BLaER1 (cell line): ENCODE measurements at regions not wholly inside any gene's neighbourhood (a gene's known extent, or its start where the extent isn't known, plus 50 kb on each side); places are given as distances from the start of the nearest gene placed in this dataset.

Experiments
- H3K27ac ChIP-seq: shearing (Covaris generic); formaldehyde crosslinking; 2 replicates; pipeline ENCODE4 v1.8.1; 2022
- H3K27me3 ChIP-seq: shearing (Covaris generic); formaldehyde crosslinking; 2 replicates; pipeline ENCODE4 v1.8.1; 2022
- H3K36me3 ChIP-seq: shearing (Covaris generic); formaldehyde crosslinking; 2 replicates; pipeline ENCODE4 v1.8.1; 2022
- H3K4me1 ChIP-seq: shearing (Covaris generic); formaldehyde crosslinking; 2 replicates; pipeline ENCODE4 v1.8.1; 2022
- H3K4me2 ChIP-seq: shearing (Covaris generic); formaldehyde crosslinking; 2 replicates; pipeline ENCODE4 v1.8.1; 2022
- H3K4me3 ChIP-seq: shearing (Covaris generic); formaldehyde crosslinking; 2 replicates; pipeline ENCODE4 v1.8.1; 2022
- H3K9ac ChIP-seq: shearing (Covaris generic); formaldehyde crosslinking; 2 replicates; pipeline ENCODE4 v1.8.1; 2022
- H3K9me3 ChIP-seq: shearing (Covaris generic); formaldehyde crosslinking; 2 replicates; pipeline ENCODE4 v1.8.1; 2022
- H4K20me1 ChIP-seq: shearing (Covaris generic); formaldehyde crosslinking; 2 replicates; pipeline ENCODE4 v1.8.1; 2022
- Cebpa-rat ChIP-seq: shearing (Covaris generic); IDR thresholded peaks from 2 replicates; pipeline ENCODE4 v1.8.1; 2022

DNA sequence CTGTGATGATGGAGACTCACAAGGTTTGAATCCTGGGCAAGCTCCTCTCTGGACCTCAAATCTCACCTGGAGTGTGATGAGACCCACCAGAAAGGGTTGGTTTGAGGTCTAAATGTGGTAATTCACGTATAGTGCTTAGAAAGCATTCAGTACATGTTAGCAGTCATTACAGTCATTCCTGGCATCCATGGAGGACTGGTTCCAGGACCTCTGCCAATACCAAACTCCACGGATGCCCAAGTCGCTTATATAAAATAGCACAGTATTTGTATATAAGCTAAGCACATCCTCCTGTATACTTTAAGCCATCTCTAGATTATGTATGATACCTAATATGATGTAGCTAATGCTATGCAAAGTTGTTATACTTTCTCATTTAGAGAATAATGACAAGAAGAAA is 67.6 kb upstream of the CYP2D6 start:
- peaks cover 9% of the 10 kb centered on the region; the same call in 1 of the 2 replicates for H3K9me3 ChIP-seq

DNA sequence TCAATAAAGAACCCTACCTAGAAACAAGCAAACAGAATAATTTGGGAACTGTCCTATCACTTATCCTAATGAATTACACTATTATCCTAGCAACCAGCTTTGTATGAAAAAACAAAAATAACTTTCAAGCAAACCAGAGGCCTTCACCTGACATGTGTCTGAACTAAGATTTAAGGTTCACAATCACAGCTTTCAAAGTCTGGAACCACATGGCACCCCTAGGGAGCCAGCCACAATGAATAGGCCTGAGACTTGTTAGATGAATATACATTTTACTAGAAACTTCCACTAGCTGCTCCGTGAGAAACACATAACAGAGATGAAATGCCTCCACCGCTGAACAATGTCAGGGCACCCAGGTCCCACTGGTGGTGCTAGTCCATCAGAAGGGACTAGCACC is 65.8 kb upstream of the CYP2D6 start:
- peaks cover 46% of the 10 kb centered on the region for H3K4me1 ChIP-seq
- H3K27me3 ChIP-seq, result no peaks in the 10 kb centered on the region
- no peak overlapping the region; the same call in 1 of the 2 replicates for H3K4me2 ChIP-seq
- no peak overlapping the region for H3K27ac ChIP-seq
- H3K4me3 ChIP-seq, result no peak overlapping the region
- H3K9ac ChIP-seq, result no peak overlapping the region
- peaks cover 2% of the 10 kb centered on the region; the same call in 1 of the 2 replicates for H3K9me3 ChIP-seq
- peaks cover 99% of the 10 kb centered on the region for H4K20me1 ChIP-seq
- TF ChIP-seq Cebpa-rat, result no peak
- H3K36me3 ChIP-seq, result peaks cover 45% of the 10 kb centered on the region

More for the DNA sequence above, 67.6 kb upstream of the CYP2D6 start:
- H3K4me1 ChIP-seq, result peaks cover 48% of the 10 kb centered on the region
- H3K4me3 ChIP-seq, result no peak overlapping the region
- no peak overlapping the region for H3K4me2 ChIP-seq
- no peak for TF ChIP-seq Cebpa-rat
- H3K36me3 ChIP-seq, result peaks cover 51% of the 10 kb centered on the region
- H3K9ac ChIP-seq, result no peak overlapping the region
- no peak overlapping the region for H3K27ac ChIP-seq
- peaks cover 99% of the 10 kb centered on the region for H4K20me1 ChIP-seq
- no peaks in the 10 kb centered on the region for H3K27me3 ChIP-seq

GRCh38 chr22:42194953-42195352 is 64.3 kb upstream of the CYP2D6 start:
- peaks cover 100% of the 10 kb centered on the region for H4K20me1 ChIP-seq
- H3K4me1 ChIP-seq, result peaks cover 46% of the 10 kb centered on the region
- no peak overlapping the region for H3K4me2 ChIP-seq
- no peaks in the 10 kb centered on the region for H3K9me3 ChIP-seq
- no peak overlapping the region for H3K27ac ChIP-seq
- no peaks in the 10 kb centered on the region for H3K27me3 ChIP-seq
- H3K36me3 ChIP-seq, result peaks cover 44% of the 10 kb centered on the region
- no peak overlapping the region for H3K4me3 ChIP-seq
- H3K9ac ChIP-seq, result no peak overlapping the region
- no peak for TF ChIP-seq Cebpa-rat

GRCh38 chr22:42194104-42194851 is 63.7 kb upstream of the CYP2D6 start:
- Histone ChIP-seq H3K36me3 (peaks cover 44% of the 10 kb centered on the region), H3K27me3 (no peaks in the 10 kb centered on the region), H3K27ac (no peak overlapping the region), H4K20me1 (peaks cover 100% of the 10 kb centered on the region), H3K9ac (no peak overlapping the region), H3K9me3 (no peaks in the 10 kb centered on the region), H3K4me1 (peaks cover 46% of the 10 kb centered on the region), H3K4me2 (no peak overlapping the region), H3K4me3 (no peak overlapping the region)
- no peak for TF ChIP-seq Cebpa-rat

DNA sequence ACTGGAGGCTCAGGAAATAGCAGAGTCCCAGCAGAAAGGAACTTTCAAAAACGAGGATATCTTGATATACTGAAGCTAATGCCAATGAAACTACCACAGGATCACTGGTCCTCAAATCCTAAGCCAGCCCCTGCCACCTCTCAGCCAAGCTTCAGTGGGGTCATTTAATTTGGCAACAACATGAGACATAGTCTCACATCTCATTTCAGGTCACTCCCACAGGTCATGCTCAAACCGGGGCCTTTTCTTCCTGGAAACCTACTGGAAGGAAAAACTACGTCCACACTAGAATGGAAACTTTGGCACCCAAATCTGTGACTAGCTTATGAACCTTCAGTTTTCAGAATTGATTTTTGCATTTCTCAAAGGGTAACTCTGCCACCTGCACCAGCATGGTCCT is 61.9 kb upstream of the CYP2D6 start:
- peaks cover 43% of the 10 kb centered on the region for H3K4me1 ChIP-seq
- H3K27me3 ChIP-seq, result no peaks in the 10 kb centered on the region
- peaks cover 52% of the 10 kb centered on the region for H3K36me3 ChIP-seq
- H3K4me2 ChIP-seq, result no peak overlapping the region
- no peak overlapping the region for H3K4me3 ChIP-seq
- no peak for TF ChIP-seq Cebpa-rat
- no peak overlapping the region for H3K27ac ChIP-seq
- H3K9me3 ChIP-seq, result no peaks in the 10 kb centered on the region
- H4K20me1 ChIP-seq, result peaks cover 100% of the 10 kb centered on the region
- H3K9ac ChIP-seq, result no peak overlapping the region

DNA sequence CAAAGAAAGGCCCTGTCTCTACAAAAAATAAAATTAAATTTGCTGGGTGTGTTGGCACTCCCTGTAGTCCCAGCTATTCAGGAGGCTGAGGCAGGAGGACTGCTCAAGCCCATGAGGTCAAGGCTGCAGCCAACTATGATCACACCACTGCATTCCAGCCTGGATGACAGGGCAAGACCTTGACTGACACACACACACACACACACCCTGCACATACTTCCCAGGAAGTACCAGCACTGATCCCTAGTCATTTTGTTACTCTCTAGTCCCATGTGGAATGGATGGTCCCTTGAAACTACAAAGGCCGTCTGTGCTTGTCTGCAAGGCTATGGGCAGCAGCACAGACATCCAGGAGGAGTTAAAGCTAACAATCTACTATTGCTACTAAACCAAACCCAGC is 59.7 kb upstream of the CYP2D6 start:
- no peak overlapping the region for H3K4me3 ChIP-seq
- no peaks in the 10 kb centered on the region for H3K9me3 ChIP-seq
- TF ChIP-seq Cebpa-rat, result no peak
- peaks cover 23% of the 10 kb centered on the region for H3K4me1 ChIP-seq
- peaks cover 52% of the 10 kb centered on the region for H3K36me3 ChIP-seq
- H3K27me3 ChIP-seq, result no peaks in the 10 kb centered on the region
- H3K9ac ChIP-seq, result no peak overlapping the region
- H3K27ac ChIP-seq, result no peak overlapping the region
- H3K4me2 ChIP-seq, result no peak overlapping the region
- H4K20me1 ChIP-seq, result peaks cover 100% of the 10 kb centered on the region

DNA sequence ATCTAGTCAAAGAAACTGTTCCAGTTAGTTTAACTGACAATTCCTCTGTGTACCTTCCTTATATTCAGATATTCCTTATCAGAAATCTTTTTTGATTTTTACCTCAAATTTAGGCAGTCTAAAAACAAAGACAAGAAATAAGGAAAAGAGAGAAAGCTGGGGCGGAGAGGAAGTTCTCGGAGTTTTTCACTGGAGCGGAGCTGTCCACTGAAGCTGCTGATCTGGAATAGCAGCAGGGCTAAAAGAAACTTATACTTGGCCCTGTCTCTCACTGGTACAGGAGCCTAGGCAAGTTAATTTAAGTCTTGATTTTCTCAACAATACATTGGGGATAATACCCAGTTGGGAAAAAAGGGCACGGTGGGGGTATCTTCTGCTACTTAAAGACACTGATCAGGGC is 59.2 kb upstream of the CYP2D6 start:
- Histone ChIP-seq H3K4me1 (peaks cover 18% of the 10 kb centered on the region), H3K27ac (no peak overlapping the region), H3K9ac (no peak overlapping the region), H3K4me2 (no peak overlapping the region), H3K27me3 (no peaks in the 10 kb centered on the region), H3K36me3 (peaks cover 54% of the 10 kb centered on the region), H4K20me1 (peaks cover 100% of the 10 kb centered on the region), H3K9me3 (no peaks in the 10 kb centered on the region), H3K4me3 (no peak overlapping the region)
- TF ChIP-seq Cebpa-rat, result no peak

GRCh38 chr22:42188808-42189447 is 58.3 kb upstream of the CYP2D6 start:
- H3K9me3 ChIP-seq, result no peaks in the 10 kb centered on the region
- no peaks in the 10 kb centered on the region for H3K27me3 ChIP-seq
- no peak overlapping the region for H3K9ac ChIP-seq
- H3K27ac ChIP-seq, result no peak overlapping the region
- H3K4me2 ChIP-seq, result no peak overlapping the region
- H3K4me1 ChIP-seq, result peaks cover 10% of the 10 kb centered on the region
- TF ChIP-seq Cebpa-rat, result no peak
- H4K20me1 ChIP-seq, result peaks cover 100% of the 10 kb centered on the region
- no peak overlapping the region for H3K4me3 ChIP-seq
- H3K36me3 ChIP-seq, result peaks cover 54% of the 10 kb centered on the region

DNA sequence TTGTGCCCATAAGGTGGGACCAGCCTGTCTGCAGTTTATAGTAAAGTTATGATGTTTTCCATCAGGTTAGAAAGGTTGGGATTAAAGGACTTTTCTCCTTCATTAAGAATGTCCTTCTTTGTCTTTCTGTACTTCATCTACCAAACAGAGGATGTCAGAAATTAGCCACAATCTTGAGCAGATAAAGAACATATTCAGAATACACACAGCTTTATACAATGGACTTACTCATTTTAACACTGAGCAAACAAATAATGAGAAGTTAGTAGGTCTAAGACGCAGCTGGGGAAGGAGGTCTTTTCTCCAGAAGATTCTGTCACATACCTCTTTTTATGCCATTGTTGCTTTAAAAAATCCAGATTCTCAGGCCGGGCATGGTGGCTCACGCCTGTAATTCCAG is 57.0 kb upstream of the CYP2D6 start:
- H3K36me3 ChIP-seq, result peaks cover 60% of the 10 kb centered on the region

GRCh38 chr22:42185915-42186439 is 55.4 kb upstream of the CYP2D6 start:
- Histone ChIP-seq H3K9me3 (no peaks in the 10 kb centered on the region), H3K4me1 (no peaks in the 10 kb centered on the region), H3K36me3 (peaks cover 62% of the 10 kb centered on the region), H3K9ac (no peak overlapping the region), H3K27ac (no peak overlapping the region), H3K4me2 (no peak overlapping the region), H3K4me3 (no peak overlapping the region), H3K27me3 (no peaks in the 10 kb centered on the region), H4K20me1 (peaks cover 100% of the 10 kb centered on the region)
- TF ChIP-seq Cebpa-rat, result no peak

More for the DNA sequence above, 57.0 kb upstream of the CYP2D6 start:
- H3K27me3 ChIP-seq, result no peaks in the 10 kb centered on the region
- no peaks in the 10 kb centered on the region for H3K9me3 ChIP-seq
- no peak for TF ChIP-seq Cebpa-rat
- H4K20me1 ChIP-seq, result peaks cover 100% of the 10 kb centered on the region
- no peak overlapping the region for H3K4me3 ChIP-seq
- H3K4me2 ChIP-seq, result no peak overlapping the region
- H3K4me1 ChIP-seq, result no peaks in the 10 kb centered on the region
- H3K27ac ChIP-seq, result no peak overlapping the region
- no peak overlapping the region for H3K9ac ChIP-seq
